HG03039 (cell line): ENCODE measurements at regions not wholly inside any gene's neighbourhood (a gene's known extent, or its start where the extent isn't known, plus 50 kb on each side); places are given as distances from the start of the nearest gene placed in this dataset.

ENCODE experiments used
- ATAC-seq: cut with Tn5 transposase; IDR thresholded peaks from one replicate; pipeline ENCODE4 v1.9.1; 2021; ENCODE audit warnings: mild to moderate bottlenecking, moderate library complexity; ENCODE audit not compliant: unreplicated experiment

DNA sequence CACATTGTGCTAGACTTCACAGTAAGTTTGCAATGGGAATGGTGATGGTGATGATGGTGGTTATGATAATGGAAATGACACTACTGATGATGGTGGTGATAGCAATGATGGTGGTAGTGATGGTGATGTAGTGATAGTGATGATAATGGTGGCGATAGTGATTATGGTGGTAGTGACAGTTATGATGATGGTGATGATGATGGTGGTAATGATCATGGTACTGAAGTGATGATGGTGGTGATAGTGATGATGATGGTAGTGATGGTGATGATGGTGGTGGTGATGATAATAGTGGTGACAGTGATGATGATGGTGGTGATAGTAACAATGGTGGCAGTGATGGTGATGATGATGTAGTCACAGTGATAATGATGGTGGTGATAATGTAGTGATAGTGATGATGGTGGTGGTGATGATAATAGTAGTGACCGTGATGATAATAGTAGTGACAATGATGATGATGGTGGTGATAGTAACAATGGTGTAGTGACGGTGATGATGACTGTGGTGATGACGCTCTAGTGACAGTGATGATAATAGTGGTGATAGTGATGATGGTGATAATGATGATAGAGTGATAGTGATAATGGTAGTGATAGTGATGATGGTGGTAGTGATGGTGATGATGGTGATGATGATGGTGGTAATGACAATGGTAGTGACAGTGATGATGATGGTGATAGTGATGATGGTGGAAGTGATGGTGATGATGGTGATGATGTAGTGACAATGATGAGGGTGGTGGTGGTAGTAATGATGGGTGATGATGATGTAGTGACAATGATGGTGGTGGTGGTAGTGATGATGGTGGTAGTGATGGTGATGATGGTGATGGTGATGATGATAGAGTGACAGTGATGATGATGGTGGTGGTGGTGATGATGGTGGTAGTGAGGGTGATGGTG lies 222.9 kb upstream of the PWP1 start:
- no peak for ATAC-seq

DNA sequence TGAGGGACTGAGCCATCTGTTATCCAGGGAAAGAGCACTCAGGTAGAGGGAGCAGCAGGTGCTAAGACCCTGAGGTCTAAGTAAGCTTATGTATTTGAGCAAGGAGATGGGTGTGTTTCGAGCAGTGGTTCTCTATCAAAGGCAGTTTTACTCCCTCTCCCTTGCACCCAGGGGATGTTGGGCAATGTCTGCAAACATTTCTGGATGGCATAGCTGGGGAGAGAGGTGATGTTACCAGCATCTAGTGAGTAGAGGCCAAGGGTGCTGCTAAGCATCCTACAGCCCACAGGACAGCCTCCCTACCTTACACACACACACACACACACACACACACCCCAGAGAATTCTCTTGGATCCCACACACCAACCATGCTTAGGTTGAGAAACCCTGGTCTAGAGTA lies 221.0 kb upstream of the PWP1 start:
- no peak for ATAC-seq

DNA sequence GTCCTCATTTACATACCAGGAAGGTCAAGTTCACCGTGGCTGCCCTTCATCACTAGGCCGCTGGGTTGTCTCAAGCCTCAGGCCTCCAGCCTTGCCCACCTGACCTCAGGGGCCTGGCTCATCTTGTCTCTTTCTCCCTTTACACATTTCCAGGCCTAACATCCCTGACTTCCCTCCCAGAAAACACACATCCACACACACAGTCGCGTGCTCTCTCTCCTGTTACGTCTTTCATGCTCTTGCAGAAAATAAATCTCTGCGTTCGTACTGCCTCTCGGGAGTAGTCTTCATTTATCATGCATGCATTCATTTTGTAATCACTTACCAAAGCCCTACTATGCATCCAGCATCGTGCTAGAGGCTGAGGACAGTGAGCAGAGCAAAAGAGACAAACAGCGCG lies 220.0 kb upstream of the PWP1 start:
- ATAC-seq = no peak

DNA sequence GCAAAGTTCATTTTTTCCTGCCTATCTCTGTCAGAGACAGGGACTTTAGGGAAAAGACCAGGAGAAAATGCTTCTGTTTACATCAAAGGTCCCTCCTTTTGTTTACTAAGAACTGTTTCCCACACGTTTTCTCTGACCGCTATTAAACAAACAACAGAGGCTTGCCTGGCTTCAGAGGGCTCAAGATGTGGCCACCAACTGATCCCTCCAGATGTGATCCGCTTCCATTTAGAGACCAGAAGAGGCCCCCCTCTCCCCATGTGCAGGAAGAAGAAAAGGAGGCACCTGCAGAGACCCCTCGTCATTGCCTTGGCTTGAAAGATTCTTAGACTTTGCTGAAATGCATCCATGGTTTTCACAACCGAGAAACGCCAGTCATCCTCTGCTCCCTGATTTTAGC lies 217.9 kb upstream of the PWP1 start:
- no peak for ATAC-seq

DNA sequence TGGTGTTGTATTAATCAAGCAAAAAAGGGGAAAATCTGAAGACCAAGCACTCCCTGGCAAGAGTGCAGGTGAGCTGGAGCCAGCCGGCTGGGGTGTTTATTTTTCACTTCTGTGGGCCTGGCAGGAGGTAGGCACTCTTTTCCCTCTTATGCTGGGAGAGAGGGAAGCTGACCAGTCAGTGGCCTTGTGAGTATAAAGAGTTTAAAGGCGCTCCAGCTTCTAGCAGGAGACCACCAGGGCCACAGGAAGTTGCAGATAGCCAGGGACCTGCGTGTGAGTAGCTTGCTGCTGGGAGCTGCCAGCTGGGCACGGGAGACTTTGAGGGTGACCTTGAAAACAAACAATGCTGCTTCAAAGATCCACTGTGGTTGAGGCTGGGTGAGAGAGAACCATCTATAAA lies 217.4 kb upstream of the PWP1 start:
- no peak for ATAC-seq

DNA sequence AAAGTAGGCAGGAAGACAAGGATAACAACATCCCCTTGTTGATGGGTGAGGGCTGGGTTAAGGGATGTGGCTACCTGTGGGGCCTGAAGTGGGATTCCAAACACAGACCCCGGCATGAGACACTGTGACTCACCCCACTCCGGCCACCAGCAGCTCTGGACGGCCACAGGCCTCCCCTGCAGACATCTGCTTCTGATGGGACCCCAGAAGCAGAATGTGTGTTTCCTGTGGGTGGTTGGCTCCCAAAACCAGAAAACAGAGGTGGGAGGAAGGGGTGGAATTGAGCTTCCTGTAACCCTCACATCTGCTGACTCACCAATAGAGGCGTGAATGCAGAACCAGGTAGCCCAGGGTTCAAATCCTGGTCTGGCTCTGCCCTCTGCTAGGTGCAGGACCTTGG lies 216.6 kb upstream of the PWP1 start:
- ATAC-seq = no peak

DNA sequence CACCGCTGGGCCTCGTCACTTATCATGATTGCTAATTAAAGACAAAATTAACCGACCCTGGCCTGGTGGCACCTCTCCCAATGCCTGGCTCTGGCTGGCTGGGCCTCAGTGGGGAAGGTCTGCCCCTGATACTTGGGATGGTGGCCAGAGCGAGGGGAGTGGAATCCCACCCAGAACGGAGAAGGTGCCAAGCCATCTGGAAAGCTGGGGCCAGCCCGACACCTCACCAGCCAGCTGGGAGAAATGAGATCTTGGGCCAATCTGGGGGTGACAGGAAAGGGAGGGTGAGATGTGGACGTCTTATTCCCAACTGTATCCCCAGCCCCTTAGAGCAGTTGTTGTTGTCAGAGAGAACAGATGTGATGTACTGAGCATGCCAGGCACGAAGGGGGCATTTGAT lies 215.0 kb upstream of the PWP1 start:
- no peak for ATAC-seq

DNA sequence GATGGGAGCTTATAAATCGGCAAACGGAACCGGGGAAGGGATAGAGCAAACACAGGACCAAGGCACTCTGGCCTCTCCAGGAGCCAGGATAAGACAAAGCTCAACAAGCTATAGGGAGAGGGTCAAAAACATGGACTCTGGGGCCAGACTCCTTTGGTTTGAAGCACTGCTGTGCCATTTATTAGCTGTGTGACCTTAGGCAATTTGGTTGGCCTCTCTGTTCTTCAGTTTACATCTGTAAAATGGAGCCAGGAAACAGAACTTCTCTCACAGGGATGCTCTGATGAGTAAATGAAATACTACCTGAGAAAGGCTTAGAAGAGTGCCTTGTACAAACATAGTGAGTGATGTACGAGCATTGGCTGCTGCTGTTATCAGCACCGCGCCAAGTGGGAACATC lies 213.3 kb upstream of the PWP1 start:
- no peak for ATAC-seq

DNA sequence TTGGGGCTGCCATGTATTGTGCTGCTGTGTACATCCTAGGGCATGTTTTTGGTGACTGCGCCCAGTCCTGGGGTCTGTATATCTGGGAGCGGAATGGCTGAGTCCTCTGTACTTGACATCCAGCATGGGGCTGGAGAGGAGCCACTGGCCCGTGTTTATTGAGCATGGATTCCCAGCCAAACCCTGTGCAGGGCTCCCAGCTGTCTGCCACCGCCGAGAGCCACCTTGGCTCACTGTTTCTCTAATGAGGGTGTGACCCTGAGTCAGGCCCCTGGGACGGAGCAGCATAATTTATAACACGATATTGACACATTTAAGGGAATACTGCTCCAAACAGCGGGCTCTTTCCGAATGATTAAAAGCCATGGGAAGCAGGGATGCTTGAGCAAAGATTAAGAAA lies 211.5 kb upstream of the PWP1 start:
- ATAC-seq = no peak

DNA sequence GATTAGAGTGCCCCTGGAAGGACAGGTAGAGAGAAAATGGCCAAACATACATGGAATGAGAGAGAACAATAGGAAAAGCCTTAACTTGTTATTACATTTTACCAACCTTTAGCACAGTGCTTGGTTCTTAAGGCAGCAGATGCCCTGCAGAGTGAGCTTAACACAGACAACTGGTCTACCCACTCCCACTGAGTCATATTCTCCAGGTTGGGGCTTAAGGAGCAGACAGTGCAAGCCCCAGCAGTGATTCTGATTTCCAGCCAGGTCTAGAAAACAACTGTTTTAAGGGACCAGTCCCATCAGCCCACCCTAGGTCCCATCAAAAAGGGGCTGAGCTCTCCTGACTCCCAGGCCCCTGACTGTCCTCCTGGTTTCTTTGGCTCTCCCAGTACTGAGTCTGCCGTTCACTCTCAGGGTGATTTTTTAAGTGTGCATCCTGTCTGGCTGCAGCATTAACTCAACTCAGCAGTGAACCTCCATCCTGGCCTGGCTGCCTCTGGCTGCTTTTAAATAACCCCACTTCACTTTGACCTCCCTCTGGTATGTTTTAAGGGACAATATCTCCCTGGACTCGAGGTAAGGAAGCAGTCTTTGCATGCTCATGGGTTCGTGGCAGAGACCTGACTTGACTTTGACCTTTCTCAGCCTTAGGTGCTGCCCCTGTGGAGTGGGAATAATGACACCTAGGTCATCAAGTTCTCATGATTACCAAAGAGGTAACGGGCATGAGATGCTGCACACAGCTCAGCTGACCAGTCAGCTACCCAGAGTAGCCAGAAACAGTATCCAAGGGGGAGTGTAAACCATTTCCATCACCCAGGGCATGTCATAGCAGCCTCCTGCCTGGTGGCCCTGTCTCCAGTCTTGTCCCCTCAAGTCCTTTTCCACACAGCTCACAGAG lies 210.7 kb upstream of the PWP1 start:
- no peak for ATAC-seq

DNA sequence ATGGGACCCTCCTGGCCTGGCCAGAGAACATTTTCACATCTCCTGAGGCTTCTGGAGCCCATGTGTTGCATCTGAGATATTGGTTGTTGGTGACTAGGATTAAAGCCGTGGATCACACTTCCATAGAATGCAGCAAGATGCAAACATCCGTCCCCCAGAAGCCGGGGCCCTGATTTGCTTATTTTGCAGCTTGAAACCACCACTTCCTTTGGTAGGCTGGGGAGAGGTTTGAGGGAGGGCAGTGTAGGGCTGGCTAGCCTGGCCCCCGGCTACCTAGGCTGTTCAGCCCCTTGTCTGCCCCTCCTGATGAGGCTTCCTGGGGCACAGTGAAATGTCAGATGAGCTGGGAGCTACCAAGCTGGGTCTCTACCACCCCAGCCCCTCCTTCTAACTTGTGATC lies 209.7 kb upstream of the PWP1 start:
- no peak for ATAC-seq

DNA sequence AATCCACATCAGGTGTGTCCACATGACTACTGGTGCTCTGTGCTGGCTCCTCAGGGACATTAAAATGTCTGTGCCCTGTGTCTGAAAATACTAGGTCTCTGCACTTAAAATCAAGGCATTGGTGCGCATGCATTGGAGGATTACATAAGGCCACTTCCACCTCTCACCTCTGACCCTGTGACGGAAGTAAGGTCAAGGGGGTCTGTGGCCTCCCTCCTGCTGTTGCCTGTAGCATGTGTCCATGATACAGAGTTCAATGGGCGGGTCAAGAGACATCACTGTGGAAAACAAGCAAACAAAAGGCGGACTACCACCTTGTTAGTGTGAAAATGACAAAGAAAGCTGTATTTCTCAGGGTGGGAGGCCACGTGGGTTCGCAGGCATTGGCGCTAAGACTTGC lies 208.6 kb upstream of the PWP1 start:
- ATAC-seq = no peak

DNA sequence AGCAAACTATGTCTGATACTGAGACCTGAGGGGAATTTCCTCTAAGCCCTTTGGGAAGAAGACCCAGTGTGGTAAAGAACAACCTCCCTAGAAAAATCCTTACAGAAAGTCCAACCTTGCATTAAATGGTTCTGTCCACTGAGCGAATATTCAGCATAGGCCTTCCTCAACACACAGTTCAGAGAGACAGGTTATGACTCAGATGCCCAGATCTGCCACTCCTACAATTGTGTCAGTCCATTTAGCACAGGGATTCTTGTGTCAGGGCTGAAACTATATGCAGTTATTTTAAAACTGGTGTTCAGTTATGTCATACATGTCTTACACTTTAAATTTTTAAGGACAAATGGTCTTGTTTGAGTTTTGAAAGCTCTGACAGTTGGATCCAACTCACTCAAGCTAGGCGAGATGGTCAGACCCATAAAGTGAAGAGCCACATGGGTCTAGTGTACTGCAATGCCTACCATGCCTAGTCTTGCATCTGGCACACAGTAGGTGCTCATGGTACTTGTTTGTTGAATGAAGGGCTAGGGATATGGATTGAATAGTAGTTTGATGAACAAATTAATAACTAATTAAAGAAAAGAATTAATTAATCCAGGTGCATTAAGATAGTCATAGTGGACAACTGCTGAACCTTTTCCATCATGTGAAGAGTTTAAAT lies 207.5 kb upstream of the PWP1 start:
- no peak for ATAC-seq

DNA sequence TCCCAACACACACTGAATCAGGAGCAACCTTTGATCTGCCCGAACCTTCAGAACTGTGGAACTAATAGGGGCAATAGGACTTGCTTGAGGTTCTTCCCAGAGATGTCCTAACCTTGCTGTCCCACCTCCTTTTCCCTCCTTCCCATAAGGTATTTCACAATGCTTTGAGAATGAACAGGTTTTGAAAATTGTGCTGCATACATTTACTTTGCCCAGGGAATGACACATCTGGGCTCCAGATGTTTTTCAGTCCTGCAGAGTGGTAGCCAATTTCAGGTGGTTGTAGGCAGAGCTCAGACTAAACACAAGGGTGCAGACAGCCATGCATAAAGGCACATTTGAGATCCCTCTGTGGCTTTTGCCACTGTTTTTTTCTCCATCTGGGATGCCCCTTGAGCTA lies 206.7 kb upstream of the PWP1 start:
- no peak for ATAC-seq

DNA sequence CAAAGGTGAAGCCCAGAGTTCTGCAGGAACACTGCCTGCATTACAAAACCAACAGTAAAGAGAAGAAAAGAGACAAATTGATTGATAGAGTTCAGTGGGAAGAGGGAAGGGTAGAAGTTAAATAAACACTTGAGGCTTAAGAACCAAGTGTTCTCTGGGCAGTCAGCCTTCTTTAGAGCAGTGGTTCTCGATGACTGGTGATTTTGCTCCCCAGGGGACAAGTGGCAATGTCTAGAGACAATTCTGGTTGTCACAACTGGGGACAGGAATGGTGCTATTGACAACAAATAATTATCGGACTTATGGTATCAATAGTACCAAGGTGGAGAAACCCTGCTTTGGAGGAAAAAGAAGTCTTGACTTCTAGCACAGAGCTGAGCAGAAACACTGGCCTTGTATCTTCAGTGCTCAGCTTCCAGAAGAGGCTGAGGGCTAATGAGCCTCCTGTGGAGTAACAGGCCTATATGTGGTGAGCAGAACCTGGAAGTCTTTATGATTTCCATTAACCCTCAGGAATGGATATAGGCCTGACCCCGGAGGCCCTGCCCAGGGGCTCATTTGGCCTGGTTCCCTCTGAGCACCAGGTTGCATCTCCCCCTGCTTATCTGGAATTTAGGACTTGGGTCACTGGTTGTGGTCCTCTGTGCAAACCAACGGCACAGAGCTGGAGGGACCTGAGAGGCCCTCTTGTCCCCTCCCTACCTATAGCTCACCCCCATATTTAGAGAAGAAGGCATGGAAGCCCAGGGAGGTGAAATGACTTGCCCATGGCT lies 204.6 kb upstream of the PWP1 start:
- no peak for ATAC-seq

DNA sequence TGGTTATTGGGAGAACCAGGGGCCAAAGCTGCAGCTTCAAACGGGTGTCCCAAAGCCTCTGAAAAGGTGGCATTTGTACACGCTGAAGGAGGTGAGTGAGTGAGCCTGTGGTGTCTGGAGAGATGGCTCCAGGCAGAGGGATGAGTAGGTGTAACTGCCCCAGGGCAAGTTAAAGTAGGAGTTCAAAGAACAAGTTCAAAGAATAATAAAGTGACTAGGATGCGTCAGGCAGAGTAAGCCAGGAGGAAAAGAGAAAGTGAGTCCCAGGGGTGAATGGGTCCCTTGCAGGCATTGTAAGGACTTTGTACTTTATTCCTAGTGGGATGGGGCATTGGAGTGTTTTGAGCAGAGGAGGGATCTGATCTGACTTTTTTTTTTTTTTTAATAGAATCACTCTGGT lies 201.4 kb upstream of the PWP1 start:
- ATAC-seq = no peak

DNA sequence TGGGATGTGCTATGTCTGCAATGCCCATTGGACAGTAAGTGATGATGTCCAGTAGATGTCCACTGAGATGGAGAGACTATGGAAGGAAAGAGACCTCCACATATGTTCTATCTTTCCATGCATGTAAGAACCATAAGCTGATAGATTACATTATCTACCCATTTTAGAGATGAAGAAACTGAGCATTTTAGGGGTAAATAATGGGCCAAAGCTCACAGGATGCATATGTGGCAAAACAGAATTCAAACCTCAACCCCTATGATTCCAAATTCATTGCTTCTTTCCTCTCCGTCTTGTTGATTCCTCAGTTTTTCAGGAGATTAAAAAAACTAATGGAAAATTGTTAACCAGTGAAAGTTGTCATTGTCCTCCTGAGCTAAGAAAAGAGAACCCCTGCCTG lies 200.7 kb upstream of the PWP1 start:
- ATAC-seq = no peak

DNA sequence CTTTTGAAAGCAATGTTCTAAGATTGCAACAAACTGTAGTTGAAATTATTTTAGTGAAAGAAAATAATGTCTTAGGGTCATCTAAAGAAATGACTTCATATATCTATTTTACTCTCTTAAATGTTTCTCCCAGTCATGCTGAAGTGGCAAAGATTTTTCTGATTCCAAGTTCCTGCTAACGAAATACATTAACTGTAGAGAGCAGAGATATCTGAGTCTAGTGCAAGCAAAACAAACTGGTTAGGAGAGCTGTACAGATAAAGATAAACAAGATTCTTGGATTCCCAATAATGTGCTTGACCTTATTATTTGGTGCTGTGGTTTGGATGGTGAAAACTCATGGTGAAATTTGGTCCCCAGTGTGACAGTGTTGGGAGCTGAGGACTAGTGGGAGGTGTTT lies 199.9 kb upstream of the PWP1 start:
- ATAC-seq = no peak

DNA sequence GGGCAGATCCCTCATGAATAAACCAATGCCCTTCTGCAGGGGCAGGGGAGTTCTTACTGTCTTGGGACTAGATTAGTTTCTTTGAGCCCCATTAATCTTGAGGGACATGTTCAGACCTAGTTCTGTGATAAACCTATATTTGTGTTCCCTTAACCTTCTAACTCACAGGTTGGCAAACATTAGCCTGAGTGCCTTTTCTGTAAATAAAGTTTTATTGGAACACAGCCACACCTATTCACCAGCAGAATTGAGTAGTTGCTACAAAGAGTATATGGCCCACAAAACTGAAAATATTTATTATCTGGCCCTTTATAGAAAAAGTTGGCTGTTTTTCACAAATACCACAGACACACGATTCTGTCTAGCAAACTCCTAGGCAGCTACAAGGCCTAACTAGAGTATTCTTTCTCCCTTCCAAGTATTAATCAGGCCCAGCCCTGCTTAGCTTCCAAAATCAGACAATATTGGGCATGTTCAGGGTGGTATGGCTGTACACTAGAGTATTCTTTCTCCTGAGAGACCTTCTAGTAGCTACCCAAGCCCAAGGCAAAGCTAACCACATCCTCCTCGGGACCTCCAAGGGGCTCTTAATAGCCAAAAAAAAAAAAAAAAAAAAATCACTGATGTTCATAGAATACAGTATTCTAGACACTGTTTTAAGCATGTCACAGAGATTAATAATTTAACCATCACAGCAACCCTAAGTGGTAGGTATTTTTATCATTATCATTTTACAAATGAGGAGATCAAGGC lies 199.3 kb upstream of the PWP1 start:
- ATAC-seq = no peak

DNA sequence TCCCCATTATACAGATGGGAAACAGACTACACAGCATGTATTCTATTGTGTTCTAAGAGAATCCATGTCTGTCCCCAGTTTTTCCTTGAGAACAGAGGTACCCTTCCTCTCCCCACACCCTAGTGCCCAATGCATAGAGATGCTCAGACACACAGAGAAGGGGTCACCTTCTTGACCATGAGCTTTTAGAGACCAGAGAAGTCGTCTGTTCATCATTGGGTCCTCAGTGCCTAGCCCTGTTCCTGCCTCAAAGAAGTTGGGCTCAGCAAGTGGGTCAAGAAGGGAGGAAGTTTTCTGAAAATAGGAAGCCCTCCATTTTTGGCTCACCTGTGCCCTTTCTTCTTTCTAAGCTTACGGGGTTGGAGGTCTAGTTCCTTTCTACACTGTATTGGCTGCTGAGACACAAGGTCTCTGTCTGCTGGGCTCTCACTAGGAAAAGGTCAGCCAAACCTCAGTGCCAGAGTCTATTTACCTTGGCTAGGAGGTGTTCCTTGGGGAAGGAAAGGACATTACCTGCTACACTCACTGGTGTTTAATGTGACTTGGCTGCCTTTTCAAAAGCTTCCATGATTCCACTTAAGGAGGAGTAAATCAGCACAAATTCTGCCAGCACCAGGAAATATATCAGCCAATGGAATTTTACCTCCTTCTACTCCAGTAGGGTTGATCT lies 198.5 kb upstream of the PWP1 start:
- no peak for ATAC-seq
